ENCODE measurements at regions not wholly inside any gene's neighbourhood (a gene's known extent, or its start where the extent isn't known, plus 50 kb on each side); places are given as distances from the start of the nearest gene placed in this dataset.

- no peak for DNase-seq (ENCODE audit: low spot score)
Measured at GRCh38 chr4:161132715-161133425, 1030.9 kb downstream of the FSTL5 start.

- DNase-seq (ENCODE audit: low spot score): no peak
Measured at GRCh38 chr4:161121451-161121850, 1042.3 kb downstream of the FSTL5 start.

GRCh38 chr4:161101881-161102280 is 1061.9 kb downstream of the FSTL5 start:
- no peak for DNase-seq (ENCODE audit: low spot score)

- DNase-seq (ENCODE audit: low spot score): no peak
Measured at GRCh38 chr4:161097821-161098220, 1066.0 kb downstream of the FSTL5 start.

- DNase-seq (ENCODE audit: low spot score): no peak
Measured at GRCh38 chr4:161061046-161061445, 1102.8 kb downstream of the FSTL5 start.
